NCI-H2107 (cell line): ENCODE measurements at regions not wholly inside any gene's neighbourhood (a gene's known extent, or its start where the extent isn't known, plus 50 kb on each side); places are given as distances from the start of the nearest gene placed in this dataset.
"Not testable (repeated sequence)": the region's sequence is repeated elsewhere in the genome, so short reads cannot be mapped to it uniquely, and the experiment has no call there.

Experiments
- DNase-seq: peaks from one replicate; lab custom pipeline; 2025; lab: John Stamatoyannopoulos, UW

DNA sequence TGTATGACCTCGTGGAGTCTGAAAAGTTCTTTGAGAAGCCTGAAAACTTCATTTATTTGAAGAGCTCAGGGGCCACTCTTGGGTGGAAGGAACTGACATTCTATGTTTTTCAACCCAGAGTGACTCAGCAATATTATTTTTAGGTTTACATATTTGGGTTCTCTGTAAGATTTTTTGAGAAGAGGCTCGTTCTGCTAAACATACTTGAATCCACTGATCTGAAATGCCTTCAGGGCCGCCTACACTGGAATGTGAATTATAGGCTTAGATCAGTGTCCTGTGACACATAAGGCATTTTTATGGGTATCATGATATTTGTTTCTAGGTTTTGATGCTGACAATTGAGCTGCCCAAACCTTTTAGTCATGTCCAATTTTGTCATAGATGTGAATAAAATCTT is 86.2 kb downstream of the PSAT1 start:
- no peak for DNase-seq

DNA sequence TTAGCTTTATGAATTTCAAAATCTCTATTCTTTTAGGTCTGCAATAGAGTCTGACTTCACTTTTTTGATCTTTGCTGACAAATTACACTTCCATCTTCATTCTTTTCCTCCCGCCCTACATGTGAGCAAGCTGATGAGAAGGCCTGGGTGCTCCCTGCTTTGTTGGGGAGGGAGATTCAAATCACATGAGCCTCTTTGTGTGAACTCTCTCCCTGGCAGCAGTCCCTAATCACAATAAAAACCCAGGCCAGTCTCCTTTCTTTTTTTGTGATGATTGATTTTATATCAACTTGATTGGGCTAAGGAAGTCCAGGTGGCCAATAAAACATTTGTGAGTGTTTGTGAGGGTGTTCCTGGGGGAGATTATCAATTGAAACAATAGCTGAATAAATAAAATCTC is 89.4 kb downstream of the PSAT1 start:
- DNase-seq = no peak

DNA sequence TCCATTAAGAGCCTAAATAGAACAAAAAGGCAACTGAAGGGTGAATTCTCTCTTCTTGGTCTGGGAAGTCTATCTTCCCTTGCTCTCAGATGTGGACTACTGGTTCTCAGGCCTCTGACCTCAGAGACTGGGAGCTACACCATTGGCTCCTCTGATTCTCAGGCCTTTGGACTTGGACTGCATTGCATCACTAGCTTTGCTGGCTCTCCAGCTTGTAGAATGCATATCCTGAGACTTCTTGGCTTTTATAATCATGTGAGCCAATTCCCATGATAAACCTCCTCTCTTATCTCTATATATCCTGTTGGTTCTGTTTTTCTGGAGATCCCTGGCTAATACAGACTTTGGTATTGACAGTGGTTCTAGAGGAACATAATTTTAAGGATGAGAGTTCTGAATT is 89.8 kb downstream of the PSAT1 start:
- no peak for DNase-seq

DNA sequence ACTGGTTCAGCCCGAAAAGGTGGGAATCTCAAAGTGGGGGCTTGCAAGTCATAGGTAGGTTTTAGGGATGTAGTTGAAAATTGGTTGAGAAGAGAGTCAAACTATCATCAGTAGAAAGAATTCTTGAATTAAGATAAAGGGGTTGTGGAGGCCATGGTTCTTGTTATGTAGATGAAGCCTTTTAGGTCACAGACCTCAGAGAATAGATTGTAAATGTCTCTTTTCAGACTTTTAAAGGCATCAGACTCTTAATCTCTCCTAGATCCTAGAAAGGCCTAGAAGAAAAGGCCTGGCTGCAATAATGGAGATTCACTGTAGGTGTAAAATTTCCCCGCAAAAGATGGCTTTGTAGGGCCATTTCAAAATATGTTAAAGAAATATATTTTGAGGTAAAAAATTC is 96.4 kb downstream of the PSAT1 start:
- DNase-seq = no peak

DNA sequence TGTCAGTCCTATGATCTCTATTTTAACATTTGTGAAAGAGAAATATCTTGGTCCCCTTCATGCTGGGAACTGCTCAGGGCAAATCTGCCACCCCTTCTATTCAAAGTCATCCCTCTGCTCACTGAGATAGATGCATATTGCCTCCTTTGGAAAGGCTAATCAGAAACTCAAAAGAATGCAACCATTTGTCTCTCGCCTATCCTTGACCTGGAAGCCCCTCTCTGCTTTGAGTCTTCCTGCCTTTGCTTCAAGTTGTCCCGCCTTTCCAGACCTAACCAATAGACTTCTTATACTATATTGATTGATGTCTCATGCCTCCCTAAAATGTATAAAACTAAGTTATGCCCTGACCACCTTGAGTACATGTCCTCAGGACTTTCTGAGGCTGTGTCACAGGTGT is 97.0 kb downstream of the PSAT1 start:
- DNase-seq = no peak

DNA sequence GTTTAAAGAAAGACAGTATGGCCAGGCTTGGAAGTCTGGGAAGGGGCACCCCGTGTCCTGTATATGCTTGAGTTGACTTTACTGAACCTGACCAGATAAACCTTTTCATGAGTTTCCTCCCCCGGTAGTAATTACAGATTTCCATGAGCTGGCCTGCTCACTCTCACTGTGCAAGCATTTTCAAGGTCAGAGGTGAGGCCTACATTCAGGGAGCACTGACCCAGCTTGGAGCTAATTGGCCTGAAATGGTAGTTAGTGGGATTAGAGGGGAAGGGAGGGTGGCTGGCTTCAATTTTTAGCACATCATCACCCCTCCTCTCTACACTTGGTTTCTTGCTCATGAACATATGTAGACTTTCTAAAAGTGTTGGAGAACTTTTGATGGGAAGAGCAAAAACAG is 99.2 kb downstream of the PSAT1 start:
- no peak for DNase-seq

DNA sequence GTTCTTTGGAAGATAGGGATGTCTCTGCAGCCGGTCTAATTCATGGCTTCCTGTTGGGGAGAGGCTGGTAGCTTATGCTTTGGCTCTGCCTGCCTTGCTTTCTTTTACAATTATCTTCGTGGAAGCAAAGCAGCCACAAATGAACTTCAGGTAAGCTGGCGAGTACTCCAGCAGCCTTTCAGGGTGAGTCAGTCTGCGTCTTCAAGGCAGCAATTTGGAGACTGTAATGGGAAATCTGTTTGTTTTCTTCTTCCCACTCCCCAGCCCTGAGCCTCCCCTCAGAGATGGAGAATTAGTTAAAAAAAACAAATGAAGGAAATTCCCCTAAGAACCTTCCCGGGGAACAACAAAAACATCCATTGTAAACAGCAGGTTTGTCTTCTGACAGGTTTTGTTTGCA is 100.1 kb downstream of the PSAT1 start:
- no peak for DNase-seq

DNA sequence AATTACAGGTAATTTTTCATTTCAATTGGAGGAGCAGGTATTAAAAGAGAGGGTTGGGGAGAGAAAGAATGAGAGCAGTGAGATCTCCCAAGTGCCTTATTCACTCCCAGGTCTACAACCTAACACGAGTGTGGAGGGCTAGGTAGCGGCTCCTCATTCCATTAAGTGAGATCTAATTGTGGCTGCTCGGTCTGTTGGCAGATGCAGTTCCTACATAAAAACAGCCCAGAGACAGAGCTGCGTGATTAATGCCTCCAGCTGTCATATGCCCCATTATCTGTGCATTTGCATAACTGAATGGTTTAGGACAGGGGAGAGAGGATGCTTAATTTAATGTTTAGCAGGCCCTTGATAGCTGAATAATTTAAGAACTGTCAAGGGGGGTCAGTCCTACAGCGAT is 100.5 kb downstream of the PSAT1 start:
- DNase-seq = no peak

DNA sequence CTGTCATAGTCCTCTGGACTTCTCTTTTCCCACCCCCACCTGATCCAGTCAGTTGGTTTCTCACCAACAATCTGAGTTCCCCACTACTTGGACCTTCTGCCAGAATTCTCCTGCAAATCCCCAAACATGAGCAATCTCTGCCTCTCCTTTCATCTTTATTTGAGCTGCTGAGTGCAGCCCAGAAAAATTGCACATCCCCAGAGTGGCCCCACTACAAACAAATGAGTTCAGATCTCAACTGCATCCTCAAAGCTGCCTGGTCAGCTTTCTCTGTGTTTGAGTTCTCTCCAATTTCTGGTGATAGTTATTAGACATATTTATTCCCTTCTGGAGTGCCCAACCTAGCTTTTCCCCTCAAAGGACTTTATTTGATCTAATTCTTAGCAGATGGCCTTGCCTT is 102.2 kb downstream of the PSAT1 start:
- no peak for DNase-seq

DNA sequence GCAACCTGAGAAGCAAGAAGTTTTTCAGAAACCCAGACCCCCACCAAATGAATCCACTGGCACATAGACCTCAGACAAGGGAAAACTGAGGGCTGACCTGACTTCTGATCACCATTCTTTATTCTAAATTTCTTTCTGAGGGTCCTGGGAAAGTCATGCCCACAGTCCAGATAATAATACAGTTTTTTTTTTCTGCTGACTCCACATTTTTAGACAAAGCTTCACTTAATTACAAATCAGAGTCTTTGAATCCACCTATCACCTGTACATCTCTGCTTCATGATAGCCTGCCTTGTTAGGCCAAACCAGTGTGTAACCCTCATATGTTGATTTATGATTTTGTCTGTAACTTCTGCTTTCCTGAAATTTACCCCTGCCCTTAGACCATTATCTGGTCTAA is 103.6 kb downstream of the PSAT1 start:
- DNase-seq = no peak

DNA sequence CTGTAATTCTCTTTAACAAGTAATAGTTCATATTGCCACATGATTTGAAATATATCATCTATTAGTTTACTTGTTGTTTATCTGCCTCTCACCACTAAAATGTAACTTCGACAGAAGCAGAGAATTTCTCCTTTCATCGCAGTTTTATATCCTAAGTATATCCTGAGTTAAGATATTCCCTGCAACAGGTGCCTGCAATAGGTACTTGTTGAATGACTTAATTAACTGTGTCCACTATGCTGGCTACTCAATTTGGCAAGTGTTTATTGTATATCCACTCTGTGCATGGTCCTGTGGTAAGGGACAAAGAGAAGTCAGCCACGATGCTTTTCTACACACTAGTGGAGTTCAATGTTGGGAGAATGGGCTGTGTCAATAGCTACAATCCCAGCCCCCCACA is 108.5 kb downstream of the PSAT1 start:
- no peak for DNase-seq

DNA sequence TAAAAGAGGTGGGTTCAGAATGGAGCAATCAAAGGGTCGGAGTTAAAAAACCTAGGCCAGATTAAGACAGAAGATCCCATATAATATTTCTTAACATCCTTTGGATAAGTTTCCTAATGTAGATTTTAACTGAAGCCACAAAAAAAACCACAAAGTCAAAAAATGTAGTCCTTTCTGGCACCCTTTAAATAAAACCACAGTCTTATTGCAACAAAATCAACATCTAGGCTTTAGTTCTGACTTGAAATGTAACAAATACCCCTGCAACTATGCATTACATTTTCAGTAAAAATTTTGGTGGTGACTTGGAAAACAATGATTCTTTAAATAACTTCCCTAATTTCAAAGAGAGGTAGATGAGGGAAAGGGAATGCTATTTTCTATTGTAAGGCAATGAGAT is 109.2 kb downstream of the PSAT1 start:
- no peak for DNase-seq

DNA sequence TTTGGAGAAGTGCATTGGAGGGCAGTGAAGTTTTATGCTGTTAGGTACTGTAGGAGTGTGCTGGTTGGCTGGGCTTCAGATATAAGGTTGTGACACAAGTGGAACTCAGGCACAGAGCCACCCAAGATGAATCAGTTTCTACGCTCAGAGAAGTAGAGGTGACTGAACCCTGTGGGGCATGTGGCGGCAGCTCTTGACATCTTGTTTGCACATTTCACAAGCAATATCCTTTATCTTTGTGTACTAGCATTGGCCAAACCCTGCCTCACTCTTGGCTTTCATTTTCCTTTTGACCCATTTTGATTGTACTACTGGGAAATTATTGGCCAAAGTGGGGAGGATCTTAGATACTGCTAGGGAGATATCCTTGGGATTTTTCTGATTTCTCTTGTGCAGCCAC is 110.0 kb downstream of the PSAT1 start:
- DNase-seq = no peak

DNA sequence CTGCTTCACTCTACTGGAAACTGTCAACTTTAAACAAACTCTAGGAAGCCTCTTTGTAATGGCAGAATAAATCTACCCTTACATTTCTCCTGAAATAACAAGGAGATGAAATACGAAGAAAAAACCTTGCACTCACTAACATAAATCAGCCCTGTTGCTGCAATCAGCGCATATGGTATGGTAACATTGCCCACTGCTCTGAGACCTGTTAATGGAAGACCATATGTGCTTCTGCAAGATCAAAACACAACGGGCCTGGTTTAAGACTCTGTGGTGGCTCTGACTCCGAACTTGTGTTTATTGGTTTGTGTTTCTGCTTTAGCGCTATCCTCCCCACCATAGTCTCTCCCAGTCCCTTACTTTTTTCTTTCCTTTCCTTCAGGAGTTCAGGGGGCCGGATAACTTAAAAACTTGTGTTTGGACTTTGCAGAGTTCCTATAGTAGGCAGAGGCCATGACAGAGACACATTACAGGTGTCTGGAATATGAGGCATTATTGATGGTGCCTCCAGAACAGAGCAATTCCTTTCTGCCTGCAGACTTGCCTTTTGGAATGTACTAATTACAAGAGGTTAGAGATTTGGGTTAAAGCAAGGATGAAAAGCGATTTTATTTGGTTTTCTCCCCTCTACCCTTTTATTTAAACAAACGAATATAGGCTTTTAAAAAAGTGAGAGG is 110.8 kb downstream of the PSAT1 start:
- DNase-seq = no peak

DNA sequence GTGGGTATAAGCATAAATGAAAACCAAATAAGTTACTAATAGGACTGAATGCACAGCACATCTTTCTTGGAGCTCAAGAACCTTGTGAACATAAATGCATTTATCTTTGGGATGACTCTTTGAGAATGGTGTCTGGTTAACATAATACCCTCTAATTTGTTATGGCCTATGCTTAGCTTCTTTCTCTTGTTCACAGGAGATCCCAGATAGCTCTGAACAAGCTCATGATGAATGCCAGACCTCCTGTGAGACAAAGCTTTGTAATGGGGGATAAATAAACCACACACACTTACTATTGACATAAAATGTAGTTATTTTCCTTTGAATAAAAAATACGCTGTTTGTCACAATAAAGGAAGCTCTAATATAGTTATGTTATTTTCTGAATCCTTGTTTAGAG is 111.5 kb downstream of the PSAT1 start:
- no peak for DNase-seq

DNA sequence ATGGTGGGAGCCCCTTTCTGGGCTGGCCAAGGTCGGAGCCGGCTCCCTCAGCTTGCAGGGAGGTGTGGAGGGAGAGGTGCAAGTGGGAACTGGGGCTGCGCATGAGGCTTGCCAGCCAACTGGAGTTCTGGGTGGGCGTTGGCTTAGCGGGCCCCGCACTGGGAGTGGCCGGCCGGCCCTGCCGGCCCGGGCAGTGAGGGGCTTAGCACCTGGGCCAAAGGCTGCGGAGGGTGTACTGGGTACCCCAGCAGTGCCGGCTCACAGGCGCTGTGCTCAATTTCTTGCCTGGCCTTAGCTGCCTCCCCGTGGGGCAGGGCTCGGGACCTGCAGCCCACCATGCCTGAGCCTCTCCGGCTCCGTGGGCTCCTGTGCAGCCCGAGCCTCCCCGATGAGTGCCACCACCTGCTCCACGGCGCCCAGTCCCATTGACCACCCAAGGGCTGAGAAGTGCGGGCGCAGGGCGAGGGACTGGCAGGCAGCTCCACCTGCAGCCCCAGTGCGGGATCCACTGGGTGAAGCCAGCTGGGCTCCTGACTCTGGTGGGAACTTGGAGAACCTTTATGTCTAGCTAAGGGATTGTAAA is 113.1 kb downstream of the PSAT1 start:
- not testable (repeated sequence) for DNase-seq

DNA sequence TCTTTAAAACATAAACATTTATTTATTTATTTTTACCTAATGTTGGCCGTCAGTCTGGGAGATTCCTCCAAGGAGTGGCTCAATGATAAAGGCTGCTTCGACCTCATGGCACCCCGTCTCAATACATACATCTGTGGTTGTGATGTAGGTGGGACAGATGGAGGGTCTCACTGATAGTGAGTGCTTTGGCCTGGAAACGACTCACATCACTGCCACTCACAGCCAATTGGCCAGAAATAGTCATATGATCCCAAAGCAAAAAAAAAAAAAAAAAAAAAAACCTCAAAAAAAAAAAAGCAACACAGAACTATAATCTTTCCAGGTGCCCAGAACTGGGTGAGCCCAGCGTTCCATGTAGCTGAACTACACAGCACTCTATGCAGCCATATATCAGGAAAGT is 125.4 kb downstream of the PSAT1 start:
- DNase-seq = no peak

DNA sequence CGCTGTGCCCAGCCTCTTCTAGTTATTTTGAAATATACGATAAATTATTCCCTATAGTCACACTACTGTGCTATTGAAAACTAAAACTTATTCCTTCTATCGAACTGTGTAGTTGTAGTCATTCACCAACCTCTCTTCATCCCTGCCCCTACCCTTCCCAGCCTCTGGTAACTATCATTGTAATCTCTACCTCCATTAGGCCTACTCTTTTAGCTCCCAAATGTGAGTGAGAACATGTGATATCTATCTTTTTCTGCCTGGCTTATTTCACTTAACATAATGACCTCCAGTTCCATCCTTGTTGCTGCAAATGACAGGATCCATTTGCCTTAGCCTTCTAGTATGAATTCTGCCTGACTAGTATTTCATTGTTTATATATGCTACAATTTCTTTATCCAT is 127.4 kb downstream of the PSAT1 start:
- no peak for DNase-seq

DNA sequence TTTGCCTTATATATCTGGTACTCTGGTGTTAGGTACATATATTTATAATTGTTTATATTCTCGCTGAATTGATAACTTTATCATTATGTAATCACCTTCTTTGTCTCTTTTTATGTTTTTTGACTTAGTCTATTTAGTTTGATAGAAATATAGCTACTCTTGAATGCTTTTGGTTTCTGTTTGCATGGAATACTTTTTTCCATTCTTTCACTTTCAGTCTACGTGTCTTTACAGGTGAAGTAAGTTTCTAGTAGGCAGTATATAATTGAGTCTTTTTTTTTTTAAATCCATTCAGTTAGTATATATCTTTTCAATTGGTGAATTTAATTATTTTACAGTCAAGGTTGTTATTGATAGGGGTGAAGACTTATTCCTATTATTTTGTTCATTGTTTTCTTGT is 131.7 kb downstream of the PSAT1 start:
- DNase-seq = no peak

DNA sequence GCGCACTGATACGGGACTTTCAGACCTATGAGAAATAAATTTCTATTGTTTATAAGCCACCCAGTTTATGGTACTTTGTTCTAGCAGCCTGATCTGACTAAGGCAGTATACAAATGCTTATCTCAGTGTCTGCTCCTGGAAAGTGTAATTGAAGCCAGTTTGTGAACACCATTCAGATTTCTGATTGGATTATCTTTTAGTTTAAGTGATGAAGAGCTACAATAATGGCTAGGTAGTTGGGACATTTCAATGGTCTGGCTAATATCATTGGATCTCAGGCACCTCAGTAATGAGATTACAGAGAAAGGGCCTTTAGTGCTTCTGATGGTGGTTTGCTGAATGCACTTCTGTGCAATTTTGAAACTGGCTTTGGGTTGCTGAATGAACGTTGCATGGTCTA is 133.5 kb downstream of the PSAT1 start:
- no peak for DNase-seq

DNA sequence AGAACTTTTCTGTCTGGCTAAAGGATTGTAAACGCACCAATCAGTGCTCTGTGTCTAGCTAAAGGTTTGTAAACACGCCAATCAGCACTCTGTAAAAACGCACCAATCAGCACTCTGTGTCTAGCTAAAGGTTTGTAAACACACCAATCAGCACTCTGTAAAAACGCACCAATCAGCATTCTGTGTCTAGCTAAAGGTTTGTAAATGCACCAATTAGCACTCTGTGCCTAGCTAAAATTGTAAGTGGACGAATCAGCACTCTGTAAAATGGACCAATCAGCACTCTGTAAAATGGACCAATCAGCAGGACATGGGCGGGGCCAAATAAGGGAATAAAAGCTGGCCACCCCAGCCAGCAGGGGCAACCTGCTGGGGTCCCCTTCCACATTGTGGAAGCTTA is 134.1 kb downstream of the PSAT1 start:
- not testable (repeated sequence) for DNase-seq

DNA sequence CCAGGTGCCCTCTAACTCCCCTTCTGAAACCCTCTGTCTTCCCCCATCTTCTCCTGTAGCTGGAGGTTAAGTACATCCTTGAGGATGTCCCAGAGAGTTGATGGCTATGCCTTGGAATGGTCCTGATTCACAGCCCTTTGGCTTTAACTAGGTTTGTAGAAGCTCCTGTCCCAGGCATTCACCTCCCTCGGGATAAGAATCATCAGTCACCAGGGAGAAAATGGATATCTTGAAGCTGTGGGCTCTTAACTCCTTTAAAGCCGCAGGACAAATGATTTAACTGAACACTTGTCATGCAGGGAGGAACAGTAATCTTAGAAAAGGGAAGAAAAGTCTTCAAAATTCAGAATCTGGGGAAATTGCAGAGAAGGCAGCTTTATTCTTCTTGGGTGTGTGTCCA is 139.9 kb downstream of the PSAT1 start:
- no peak for DNase-seq

DNA sequence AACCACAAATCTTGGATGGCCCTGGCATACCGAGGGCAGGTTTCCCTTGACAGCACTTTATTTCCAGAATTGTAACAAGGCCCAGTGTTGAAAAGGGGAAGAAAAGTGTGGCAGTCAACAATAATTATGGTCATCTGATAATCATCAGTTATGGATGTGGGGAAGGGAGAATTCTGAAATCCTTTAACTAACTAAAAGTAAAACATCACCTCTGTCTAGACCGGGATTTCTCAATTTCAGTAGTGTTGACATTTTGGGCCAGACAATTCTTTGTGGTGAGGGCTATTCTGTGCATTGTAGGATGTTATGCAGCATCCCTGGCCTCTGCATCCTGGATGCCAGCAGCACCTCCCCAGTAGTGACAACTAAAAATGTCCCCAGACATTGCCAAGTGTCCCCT is 140.4 kb downstream of the PSAT1 start:
- no peak for DNase-seq

DNA sequence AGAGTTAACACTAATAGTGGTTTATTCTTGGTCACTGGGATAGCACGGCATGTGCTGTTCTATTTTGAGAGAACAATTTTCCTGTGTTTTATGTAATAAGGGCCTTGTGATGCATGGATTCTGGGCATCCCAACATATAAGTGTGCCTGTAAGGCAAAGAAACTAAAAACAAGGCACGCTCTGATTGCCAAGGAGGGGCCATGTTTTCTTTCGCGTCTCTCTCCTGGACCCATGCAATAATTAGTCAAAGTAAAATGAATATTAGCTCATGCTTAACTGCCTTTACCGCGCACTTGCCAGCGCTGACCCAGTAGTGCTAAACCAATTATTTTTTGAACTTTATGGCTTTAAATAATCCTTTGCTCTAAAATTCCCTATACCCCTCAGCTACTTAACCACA is 140.9 kb downstream of the PSAT1 start:
- no peak for DNase-seq
